Effector memory CD8-positive, alpha-beta T cell (primary cell): ENCODE measurements at regions not wholly inside any gene's neighbourhood (a gene's known extent, or its start where the extent isn't known, plus 50 kb on each side); places are given as distances from the start of the nearest gene placed in this dataset.

Experiments
- ATAC-seq: fragments of 150-1000 bp; cut with Tn5 transposase; replicated peaks from 2 replicates; pipeline ENCODE4 v1.10.0; 2021; ENCODE audit warnings: mild to moderate bottlenecking, moderate library complexity
- DNase-seq, 3 experiments: peaks; one replicate each; pipeline ENCODE4 v3.0.0; 2021
- H3K27ac Mint-ChIP-seq, 2 donors: one replicate each; pipeline ENCODE4 v1.8.0; 2022; ENCODE audit warnings: mild to moderate bottlenecking in 2 of 2, mixed read lengths in 2 of 2, moderate library complexity in 2 of 2
- H3K27me3 Mint-ChIP-seq, 2 donors: one replicate each; pipeline ENCODE4 v1.8.0; 2022; ENCODE audit warnings: mixed read lengths in 2 of 2
- H3K36me3 Mint-ChIP-seq: one replicate; pipeline ENCODE4 v1.8.0; 2022; ENCODE audit warnings: mild to moderate bottlenecking, moderate library complexity, mixed read lengths; ENCODE audit not compliant: insufficient read depth
- H3K4me1 Mint-ChIP-seq, 2 donors: one replicate each; pipeline ENCODE4 v1.8.0; 2022; ENCODE audit warnings: low read depth in 2 of 2, mixed read lengths in 2 of 2
- H3K4me3 Mint-ChIP-seq, 2 donors: one replicate each; pipeline ENCODE4 v1.8.0; 2022; ENCODE audit warnings: mild to moderate bottlenecking in 2 of 2, mixed read lengths in 2 of 2, moderate library complexity in 2 of 2
- H3K9me3 Mint-ChIP-seq, 2 donors: one replicate each; pipeline ENCODE4 v1.8.0; 2022; ENCODE audit warnings: mixed read lengths in 2 of 2

DNA sequence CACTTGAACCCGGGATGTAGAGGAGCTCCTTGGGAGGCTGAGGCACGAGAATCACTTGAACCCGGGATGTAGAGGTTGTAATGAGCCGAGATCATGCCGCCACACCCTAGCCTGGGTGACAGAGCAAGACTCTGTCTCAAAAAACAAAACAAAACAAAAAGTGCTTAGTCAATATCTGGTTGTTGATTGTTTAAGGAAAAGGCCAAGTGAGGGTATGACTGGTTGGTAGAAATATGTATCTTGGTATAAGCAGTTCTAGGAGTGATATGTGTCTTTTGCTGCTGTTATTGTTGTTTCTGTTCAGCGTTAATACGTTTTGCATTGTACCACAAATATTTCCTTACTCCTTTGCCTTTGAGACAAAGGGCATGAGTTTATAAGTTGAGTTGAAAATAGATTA is 210.7 kb upstream of the DMRT1 start:
- ATAC-seq: no peak
- peaks cover 0 to 6% of the 10 kb centered on the region in 2 donors for H3K4me1 Mint-ChIP-seq
- DNase-seq: no peak
- H3K27me3 Mint-ChIP-seq: peaks cover 10 to 24% of the 10 kb centered on the region in 2 donors
- no peak overlapping the region for H3K27ac Mint-ChIP-seq
- no peaks in the 10 kb centered on the region for H3K9me3 Mint-ChIP-seq
- H3K36me3 Mint-ChIP-seq: no peaks in the 10 kb centered on the region
- no peak overlapping the region for H3K4me3 Mint-ChIP-seq

DNA sequence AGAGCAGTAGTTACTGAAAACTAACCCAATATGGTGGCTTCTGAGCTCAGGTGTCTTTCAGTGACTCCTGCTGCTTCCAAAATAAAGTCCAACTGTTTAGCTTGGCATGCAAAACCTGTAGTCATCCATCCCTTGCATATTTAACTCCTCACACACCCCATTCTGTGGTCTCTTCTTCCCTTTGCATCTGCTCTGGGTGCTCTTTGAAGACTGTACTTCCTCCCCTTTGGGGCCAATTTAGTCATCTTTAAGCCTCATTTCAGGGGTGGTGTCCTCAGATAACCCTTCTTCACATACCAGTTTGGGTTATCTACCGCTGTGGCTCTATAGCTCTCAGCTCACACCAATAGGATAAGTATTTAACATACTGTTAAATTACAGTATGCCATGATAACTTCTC is 209.9 kb upstream of the DMRT1 start:
- no peak for DNase-seq
- Mint-ChIP-seq H3K4me3 (no peak overlapping the region), H3K27ac (no peak overlapping the region), H3K36me3 (no peaks in the 10 kb centered on the region), H3K27me3 (peaks cover 5 to 23% of the 10 kb centered on the region in 2 donors), H3K4me1 (peaks cover 0 to 6% of the 10 kb centered on the region in 2 donors), H3K9me3 (no peaks in the 10 kb centered on the region)
- ATAC-seq: no peak

DNA sequence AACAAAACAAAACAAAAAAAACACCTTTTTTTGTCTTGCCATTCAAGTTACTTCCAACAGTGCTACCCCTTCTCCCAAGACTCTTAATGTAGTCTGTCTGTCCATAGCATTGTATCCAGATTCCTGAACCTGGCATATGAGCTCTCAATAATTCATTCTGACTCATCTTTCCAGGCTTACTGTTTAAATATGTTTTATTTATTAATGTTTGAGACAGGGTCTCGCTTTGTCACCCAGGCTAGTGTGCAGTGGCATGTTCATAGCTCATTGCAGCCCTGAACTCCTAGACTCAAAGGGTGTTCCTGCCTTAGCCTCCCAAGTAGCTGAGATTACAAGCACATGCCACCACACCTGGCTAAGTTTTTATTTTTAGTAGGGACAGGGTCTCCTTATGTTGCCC is 208.0 kb upstream of the DMRT1 start:
- no peaks in the 10 kb centered on the region for H3K36me3 Mint-ChIP-seq
- ATAC-seq (no peak), DNase-seq (no peak)
- no peak overlapping the region for H3K27ac Mint-ChIP-seq
- no peak overlapping the region for H3K4me3 Mint-ChIP-seq
- peaks cover 0 to 10% of the 10 kb centered on the region in 2 donors for H3K27me3 Mint-ChIP-seq
- no peaks in the 10 kb centered on the region for H3K9me3 Mint-ChIP-seq
- peaks cover 0 to 6% of the 10 kb centered on the region in 2 donors for H3K4me1 Mint-ChIP-seq

DNA sequence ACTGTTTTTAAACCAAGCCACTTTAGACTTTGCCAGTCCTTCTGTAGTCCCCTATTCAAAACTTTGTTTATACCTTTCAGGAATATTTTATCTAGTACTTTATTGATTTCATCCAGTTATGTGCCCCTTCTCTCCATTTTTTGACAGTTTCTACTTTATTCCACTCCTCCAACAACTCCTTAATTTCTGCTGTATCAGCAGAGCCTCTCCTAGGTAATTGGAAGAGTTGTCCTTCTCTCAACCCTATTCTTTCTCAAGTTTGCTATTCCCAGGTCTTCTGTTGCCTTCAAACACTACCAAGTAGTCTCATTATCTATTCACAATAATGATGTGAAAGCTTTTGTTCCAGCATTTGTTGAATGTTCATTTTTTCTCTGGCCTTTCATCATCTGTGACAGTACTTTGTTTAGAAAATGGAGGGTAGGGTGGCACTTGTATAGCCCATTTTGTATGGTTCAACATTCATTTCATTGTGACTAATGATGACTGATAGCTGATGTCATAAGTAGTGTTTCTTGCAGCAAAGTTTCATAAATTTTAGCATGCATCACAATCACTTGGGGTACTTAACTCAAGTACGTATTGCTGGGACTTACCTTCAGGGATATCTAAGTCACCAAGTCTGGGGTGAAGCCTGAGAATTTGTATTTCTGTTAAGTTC is 204.4 kb upstream of the DMRT1 start:
- peak overlapping the region in 1 of 2 donors; percentile 42 for H3K27ac Mint-ChIP-seq
- H3K4me3 Mint-ChIP-seq: no peak overlapping the region
- no peaks in the 10 kb centered on the region for H3K9me3 Mint-ChIP-seq
- no peaks in the 10 kb centered on the region for H3K4me1 Mint-ChIP-seq
- ATAC-seq: no peak
- H3K36me3 Mint-ChIP-seq: no peaks in the 10 kb centered on the region
- no peaks in the 10 kb centered on the region for H3K27me3 Mint-ChIP-seq
- no peak for DNase-seq

DNA sequence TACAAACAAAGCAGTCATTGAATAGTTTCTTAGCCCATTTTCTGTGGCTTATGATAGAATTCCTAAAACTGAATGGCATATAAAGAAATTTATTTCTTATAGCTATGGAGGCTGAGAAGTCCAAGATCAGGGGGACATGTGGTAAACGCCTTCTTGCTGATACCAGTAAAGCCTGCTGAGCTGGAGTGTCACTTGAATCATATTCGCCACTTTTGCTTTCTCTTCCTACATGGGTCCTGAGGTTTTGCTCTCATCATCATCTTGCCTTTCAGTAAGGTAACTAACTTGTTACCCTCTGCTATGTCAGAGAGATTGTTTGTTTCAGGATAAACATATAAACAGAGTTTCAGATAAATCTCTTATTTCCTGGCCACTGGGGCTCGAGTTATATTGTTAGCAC is 203.3 kb upstream of the DMRT1 start:
- H3K27ac Mint-ChIP-seq: no peak overlapping the region
- H3K4me3 Mint-ChIP-seq: no peak overlapping the region
- H3K27me3 Mint-ChIP-seq: no peaks in the 10 kb centered on the region
- H3K36me3 Mint-ChIP-seq: no peaks in the 10 kb centered on the region
- ATAC-seq (peak; percentile 35), DNase-seq (no peak)
- H3K4me1 Mint-ChIP-seq: no peaks in the 10 kb centered on the region
- H3K9me3 Mint-ChIP-seq: no peaks in the 10 kb centered on the region

DNA sequence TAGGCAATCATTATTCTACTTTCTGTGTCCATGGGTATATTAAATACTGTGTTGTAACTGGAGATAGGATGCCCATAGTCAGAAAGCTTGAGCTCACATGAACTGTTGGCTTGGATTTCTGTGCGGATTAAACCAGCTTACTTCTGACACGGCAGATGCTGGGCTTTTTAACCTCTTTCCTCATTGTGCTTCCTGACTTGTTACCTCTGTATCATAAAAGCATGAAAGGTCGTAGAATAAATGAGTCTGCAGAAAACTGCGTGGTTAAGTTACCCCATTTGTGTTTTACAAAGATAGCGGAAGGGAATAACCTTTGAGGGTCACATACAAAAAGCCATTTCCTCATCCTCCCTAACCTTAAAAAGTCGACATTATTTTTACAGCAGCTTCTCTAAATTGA is 199.5 kb upstream of the DMRT1 start:
- DNase-seq (no peak), ATAC-seq (no peak)
- Mint-ChIP-seq H3K9me3 (no peaks in the 10 kb centered on the region), H3K27me3 (no peaks in the 10 kb centered on the region), H3K36me3 (no peaks in the 10 kb centered on the region), H3K4me3 (no peak overlapping the region), H3K27ac (no peak overlapping the region), H3K4me1 (no peaks in the 10 kb centered on the region)

DNA sequence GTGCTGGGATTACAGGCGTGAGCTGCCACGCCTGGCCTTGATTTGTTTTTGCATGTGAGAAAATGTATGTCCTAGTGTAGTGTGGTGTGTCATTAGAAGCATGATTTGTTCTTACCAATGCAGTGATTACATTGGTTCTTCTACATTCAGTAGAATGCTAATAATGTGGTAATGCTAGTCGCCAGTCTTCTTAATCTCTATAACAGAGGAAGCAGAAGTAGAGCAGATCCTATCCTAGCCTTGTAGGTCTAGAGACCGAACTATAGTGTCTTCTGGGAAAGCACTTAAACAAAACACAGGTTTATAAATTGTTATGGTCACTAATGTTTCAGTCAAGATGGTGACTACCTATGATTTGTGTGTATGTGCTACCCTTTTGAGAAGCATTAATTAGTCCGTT is 197.5 kb upstream of the DMRT1 start:
- H3K4me1 Mint-ChIP-seq: no peaks in the 10 kb centered on the region
- H3K9me3 Mint-ChIP-seq: no peaks in the 10 kb centered on the region
- no peaks in the 10 kb centered on the region for H3K27me3 Mint-ChIP-seq

DNA sequence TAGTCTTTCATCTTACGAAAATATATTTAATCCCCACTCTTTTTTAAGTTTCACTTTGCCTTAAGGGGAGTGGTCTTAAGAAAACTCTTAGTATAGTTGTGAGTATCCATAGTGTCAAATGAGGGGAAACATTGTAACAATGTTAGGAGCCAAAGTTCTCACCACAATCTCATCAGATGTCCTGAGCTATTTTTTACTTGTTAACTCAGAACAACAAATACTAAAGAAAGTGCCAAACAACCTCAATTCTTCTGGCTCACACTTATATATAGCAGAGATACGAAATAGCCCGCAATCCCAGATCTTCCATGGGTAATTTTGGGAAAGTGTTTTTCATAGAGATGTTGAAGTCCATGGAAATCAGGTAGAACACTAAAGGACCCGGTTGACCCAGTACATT is 194.0 kb upstream of the DMRT1 start:
- DNase-seq (no peak), ATAC-seq (no peak)
- Mint-ChIP-seq H3K36me3 (peaks cover 3% of the 10 kb centered on the region), H3K4me1 (peaks cover 12 to 13% of the 10 kb centered on the region in 2 donors), H3K4me3 (no peak overlapping the region), H3K27ac (no peak overlapping the region), H3K27me3 (no peaks in the 10 kb centered on the region), H3K9me3 (no peaks in the 10 kb centered on the region)

More for the DNA sequence above, 197.5 kb upstream of the DMRT1 start:
- Mint-ChIP-seq H3K27ac (no peak overlapping the region), H3K4me3 (no peak overlapping the region), H3K36me3 (no peaks in the 10 kb centered on the region)
- ATAC-seq (no peak), DNase-seq (no peak)

DNA sequence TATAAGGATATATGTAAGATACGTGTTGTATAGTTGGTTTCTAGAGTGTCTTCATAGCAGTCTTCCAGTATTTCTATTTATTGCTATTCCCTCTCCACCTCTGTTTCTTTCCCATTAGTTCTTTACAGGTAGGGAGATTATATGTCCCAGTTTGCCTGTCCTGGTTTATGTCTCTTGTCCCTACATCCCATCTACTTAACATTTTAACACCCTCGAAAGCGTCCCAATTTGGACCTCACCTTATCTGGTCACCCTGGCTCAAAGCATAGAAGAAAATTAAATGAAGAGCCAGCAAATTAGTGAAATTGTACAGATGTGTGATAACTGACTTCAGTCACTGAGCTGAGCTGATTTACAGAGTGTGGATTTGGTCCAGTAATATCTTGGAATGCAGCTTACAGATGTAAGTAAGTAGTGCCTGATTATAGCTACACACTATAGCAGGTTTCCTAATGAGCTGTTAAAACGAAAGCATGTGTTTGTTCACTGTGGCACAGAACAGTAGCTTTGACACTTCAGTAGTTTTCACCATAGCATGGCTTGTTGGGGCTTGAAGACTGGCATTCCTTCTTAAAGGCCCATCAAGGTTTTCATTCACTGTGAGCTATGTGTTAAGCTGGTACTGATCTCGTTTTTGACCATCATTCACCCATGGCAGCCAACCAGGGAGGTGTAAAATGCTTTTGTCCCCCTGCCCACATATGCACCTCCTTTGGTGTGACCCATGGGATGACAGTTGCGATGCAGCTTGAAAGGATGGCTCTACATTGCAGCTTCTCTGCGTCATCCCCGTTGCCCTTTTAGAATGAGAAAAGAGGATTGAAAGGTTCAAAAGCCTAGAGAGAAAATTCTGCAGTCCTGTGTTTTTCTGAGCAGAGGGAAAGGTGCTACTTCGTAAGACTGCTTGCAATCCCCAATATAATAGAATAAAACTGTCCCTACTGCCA is 192.1 kb upstream of the DMRT1 start:
- Mint-ChIP-seq H3K9me3 (no peaks in the 10 kb centered on the region), H3K27me3 (no peaks in the 10 kb centered on the region), H3K4me1 (peaks cover 12 to 13% of the 10 kb centered on the region in 2 donors), H3K4me3 (peak overlapping the region; percentile 61 to 77), H3K27ac (peak overlapping the region; percentile 80 to 91), H3K36me3 (peaks cover 3% of the 10 kb centered on the region)
- ATAC-seq (no peak), DNase-seq (no peak)

DNA sequence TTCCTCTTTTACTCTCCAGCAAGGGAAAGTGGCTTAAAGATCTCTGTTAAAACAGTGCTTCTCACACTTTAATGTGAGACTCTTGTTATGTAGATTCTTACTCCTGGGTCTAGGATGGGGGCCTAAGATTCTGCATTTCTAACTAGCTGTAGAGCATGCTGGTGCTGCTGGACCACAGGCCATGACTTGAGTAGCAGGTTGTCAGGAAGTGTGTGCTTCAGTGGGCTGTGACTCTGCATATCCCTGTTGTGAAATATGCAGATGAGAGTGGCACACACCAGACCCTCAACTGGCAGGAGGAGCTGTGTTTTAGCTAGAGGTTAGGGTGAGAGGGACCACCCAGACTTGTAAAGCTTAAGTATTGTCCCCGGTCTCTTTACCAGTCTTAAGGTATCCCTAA is 191.1 kb upstream of the DMRT1 start:
- Mint-ChIP-seq H3K27me3 (no peaks in the 10 kb centered on the region), H3K27ac (peak overlapping the region; percentile 80 to 91), H3K36me3 (peaks cover 3% of the 10 kb centered on the region), H3K4me3 (peak overlapping the region; percentile 61 to 77), H3K9me3 (no peaks in the 10 kb centered on the region), H3K4me1 (peaks cover 12 to 13% of the 10 kb centered on the region in 2 donors)
- DNase-seq (no peak), ATAC-seq (peak; percentile 58)

DNA sequence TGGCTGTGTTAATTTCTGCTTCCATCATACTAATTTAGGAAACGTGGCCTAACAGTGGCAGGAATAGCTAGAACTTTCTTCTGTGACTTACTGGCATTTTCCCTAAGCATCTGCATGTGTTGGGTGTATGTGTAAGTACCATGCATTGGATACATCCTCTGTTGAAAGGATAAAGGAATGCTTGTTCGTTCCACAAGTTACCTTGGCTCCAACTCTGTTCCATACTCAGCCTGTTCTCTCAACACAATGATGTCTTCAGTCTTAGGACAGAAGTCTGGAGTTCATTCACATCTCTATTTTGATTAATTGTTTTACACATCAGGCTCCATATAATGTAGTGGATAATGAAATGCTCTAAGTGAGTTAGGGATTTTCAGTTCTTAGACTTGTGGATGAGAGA is 190.1 kb upstream of the DMRT1 start:
- no peaks in the 10 kb centered on the region for H3K27me3 Mint-ChIP-seq
- DNase-seq (no peak), ATAC-seq (no peak)
- no peak overlapping the region for H3K4me3 Mint-ChIP-seq
- no peaks in the 10 kb centered on the region for H3K9me3 Mint-ChIP-seq
- no peak overlapping the region for H3K27ac Mint-ChIP-seq
- H3K4me1 Mint-ChIP-seq: peaks cover 12 to 13% of the 10 kb centered on the region in 2 donors
- H3K36me3 Mint-ChIP-seq: peaks cover 3% of the 10 kb centered on the region

DNA sequence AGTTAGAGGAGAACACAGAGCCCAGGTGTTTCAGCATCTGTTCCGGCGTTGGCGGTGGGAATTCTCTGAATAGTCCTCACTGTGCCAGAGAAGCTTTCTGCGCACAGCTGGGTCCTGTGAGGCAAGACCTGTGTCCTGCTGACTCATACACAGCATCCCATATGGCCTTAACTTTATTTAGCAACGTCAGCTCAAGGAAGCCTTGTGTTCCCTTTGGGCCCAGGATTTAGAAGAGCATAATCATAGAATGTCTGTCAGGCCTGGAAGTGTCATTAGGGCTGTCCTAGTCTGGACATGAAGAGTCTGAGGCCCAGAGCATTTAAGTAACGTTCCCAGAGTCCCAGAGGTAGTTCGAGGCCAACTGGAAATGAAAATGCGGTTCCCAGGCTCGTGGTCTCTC is 188.6 kb upstream of the DMRT1 start:
- H3K27me3 Mint-ChIP-seq: peaks cover 0 to 7% of the 10 kb centered on the region in 2 donors
- ATAC-seq (no peak), DNase-seq (no peak)
- no peaks in the 10 kb centered on the region for H3K9me3 Mint-ChIP-seq
- no peak overlapping the region for H3K27ac Mint-ChIP-seq
- H3K4me3 Mint-ChIP-seq: no peak overlapping the region
- peaks cover 3% of the 10 kb centered on the region for H3K36me3 Mint-ChIP-seq
- peaks cover 13 to 16% of the 10 kb centered on the region in 2 donors for H3K4me1 Mint-ChIP-seq

DNA sequence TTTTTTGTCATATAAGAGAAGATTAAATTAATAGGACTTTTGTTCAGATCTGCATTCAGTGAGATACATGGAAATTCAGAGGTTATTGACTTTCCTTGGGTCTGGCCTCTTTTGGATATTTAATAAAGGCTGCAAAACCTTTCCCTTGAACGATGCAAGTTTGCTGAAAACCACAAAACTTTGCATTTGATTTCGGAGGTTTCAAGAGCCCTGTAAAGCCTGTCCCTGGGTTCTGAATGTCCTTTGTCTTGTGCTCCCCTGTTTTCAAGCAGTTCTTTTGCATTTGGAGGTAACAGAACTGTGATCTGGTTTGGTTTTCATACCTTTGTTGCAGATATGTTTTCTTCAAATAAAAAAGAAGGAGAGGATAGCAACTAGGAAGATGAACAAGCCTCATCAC is 188.1 kb upstream of the DMRT1 start:
- ATAC-seq: no peak
- DNase-seq: no peak
- H3K9me3 Mint-ChIP-seq: no peaks in the 10 kb centered on the region
- peaks cover 3% of the 10 kb centered on the region for H3K36me3 Mint-ChIP-seq
- H3K27ac Mint-ChIP-seq: no peak overlapping the region
- peaks cover 0 to 7% of the 10 kb centered on the region in 2 donors for H3K27me3 Mint-ChIP-seq
- peaks cover 13 to 16% of the 10 kb centered on the region in 2 donors for H3K4me1 Mint-ChIP-seq
- H3K4me3 Mint-ChIP-seq: no peak overlapping the region
